Renal cortical epithelial cell (primary cell): ENCODE measurements at regions not wholly inside any gene's neighbourhood (a gene's known extent, or its start where the extent isn't known, plus 50 kb on each side); places are given as distances from the start of the nearest gene placed in this dataset.
A peak's percentile ranks its signal among the peaks of the same experiment; 100 is the strongest.
"Not testable (repeated sequence)": the region's sequence is repeated elsewhere in the genome, so short reads cannot be mapped to it uniquely, and the experiment has no call there.

ENCODE experiments used
- DNase-seq: peaks from one replicate; pipeline ENCODE4 v3.0.0-alpha.2; 2011; ENCODE audit warnings: low read depth

DNA sequence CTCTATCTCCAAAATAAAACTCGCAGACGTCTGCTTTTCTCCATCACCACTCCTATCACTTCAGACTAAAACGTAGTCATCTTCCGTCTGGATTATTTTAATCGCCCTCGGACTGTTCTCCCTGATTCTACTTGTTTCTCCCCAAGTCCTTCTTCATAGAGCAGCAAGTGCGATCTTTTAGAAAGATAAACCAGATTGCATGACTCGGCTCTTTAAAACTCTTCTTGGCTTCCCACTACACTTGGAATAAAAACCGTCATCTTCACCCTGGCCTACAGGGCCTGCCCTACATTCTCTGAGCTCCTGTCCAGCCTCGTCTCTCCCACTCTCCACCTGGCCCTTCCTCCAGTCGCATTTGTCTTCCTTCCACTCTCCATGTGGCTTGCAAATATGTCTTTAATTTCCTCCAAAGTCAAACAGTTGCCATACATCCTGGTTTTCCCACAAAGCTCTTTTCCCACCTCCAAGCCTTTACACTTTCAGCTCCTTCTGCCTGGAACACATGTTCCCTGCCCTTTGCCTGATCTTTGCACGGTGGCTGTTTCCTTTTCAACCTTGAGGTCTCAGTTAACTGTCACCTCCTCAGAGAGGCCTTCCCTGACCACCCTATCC is 70.5 kb upstream of the DHX40 start:
- DNase-seq, result no peak

GRCh38 chr17:59496178-59496577 is 69.2 kb upstream of the DHX40 start:
- no peak for DNase-seq

- no peak for DNase-seq
Measured at GRCh38 chr17:59498530-59499307, 66.7 kb upstream of the DHX40 start.

- DNase-seq, result not testable (repeated sequence)
Measured at GRCh38 chr17:59500086-59500655, 65.2 kb upstream of the DHX40 start.

- DNase-seq, result no peak
Measured at GRCh38 chr17:59501690-59502089, 63.7 kb upstream of the DHX40 start.

- DNase-seq, result no peak
Measured at GRCh38 chr17:59502800-59503199, 62.6 kb upstream of the DHX40 start.

DNA sequence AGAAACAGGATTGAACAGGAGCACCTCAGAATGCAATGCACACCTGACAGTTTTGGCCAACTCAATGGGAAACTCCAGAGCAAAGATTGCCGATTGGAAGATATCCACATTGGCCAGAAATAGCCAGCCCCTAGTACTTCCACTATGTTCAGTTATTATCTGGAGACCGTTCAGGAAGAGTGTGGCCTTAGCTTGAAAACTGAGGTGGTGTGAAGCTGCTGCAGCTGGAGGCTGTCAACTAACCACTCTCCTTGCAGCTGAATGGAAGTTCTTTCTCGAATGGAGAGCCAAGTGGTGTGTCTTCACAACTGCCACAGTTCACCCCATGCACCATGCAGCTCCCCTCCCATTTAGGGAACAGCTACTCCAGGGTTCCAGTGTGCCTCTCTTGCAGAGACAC is 61.9 kb upstream of the DHX40 start:
- DNase-seq, result no peak

GRCh38 chr17:59504821-59505220 is 60.6 kb upstream of the DHX40 start:
- DNase-seq, result no peak

DNA sequence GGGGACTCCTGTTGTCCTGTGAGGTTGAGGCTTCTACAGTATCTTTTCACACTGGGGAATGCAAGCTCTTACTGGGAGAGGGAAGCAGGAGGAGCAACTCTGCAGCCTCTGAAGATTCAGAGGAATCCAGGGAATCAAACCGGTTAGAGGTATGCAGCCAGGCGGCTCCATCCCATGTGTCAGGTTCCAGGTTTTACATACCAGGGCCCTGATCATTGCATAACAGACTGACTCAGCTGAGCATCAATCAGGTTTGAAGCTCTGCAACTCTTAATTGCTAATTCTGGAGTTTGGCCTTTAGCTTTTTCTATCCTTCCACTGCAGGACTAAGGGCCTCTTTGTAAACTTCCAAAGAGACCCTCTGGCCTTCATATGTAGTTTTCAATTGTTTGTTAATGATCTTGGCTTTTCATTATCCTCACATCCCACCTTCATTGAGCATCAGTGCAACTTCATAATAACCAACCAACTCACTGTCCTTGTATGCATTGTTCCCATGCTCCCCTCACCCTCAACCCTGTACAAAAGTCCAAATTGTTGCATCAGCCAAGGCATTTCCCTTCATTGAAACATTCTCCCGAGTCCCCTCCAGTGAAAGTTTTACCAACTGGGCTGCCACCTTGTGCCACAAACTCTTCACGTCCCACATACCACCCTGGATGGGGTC is 59.7 kb upstream of the DHX40 start:
- peak; percentile 85 for DNase-seq

GRCh38 chr17:59506894-59507726 is 58.3 kb upstream of the DHX40 start:
- peak; percentile 53 for DNase-seq

- no peak for DNase-seq
Measured at GRCh38 chr17:59508999-59509625, 56.3 kb upstream of the DHX40 start.

DNA sequence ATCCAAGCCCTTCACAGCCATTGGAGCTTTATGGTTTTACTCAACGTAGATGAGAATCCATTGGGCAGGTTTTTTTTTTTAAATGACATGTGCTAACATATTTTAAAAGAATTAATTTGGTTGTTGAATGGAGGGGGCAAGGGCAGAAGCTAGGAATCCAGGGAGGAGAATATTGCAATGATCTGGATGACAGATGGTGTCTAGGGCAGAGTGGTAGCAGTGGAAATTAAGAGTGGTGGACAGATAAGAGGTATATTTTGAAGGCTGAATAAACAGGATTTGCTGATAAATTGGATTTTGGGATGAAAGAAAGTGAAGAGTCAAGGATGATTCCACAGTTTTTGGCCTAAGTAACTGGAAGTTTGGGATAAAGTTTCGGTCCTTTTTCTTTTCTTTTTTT is 54.8 kb upstream of the DHX40 start:
- no peak for DNase-seq

DNA sequence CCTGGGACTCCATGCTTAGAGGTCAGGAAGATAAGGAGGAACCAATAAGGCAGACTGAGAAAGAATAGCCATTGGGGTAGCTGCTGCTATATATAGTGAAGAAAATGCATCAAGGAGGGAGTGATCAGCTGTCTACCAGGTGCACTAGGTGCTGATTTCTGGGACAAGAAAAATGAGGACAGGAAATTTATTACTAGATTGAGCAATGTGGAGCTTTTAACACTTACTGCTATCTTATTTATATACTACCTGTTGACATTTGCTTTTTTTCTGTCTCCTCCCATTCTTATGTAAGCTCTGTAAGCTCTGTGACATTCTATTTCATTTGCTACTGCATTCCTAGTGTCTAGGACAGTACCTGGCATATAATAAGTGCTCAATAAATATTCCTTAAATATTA is 53.7 kb upstream of the DHX40 start:
- no peak for DNase-seq

- DNase-seq, result no peak
Measured at GRCh38 chr17:59512844-59513385, 52.5 kb upstream of the DHX40 start.

DNA sequence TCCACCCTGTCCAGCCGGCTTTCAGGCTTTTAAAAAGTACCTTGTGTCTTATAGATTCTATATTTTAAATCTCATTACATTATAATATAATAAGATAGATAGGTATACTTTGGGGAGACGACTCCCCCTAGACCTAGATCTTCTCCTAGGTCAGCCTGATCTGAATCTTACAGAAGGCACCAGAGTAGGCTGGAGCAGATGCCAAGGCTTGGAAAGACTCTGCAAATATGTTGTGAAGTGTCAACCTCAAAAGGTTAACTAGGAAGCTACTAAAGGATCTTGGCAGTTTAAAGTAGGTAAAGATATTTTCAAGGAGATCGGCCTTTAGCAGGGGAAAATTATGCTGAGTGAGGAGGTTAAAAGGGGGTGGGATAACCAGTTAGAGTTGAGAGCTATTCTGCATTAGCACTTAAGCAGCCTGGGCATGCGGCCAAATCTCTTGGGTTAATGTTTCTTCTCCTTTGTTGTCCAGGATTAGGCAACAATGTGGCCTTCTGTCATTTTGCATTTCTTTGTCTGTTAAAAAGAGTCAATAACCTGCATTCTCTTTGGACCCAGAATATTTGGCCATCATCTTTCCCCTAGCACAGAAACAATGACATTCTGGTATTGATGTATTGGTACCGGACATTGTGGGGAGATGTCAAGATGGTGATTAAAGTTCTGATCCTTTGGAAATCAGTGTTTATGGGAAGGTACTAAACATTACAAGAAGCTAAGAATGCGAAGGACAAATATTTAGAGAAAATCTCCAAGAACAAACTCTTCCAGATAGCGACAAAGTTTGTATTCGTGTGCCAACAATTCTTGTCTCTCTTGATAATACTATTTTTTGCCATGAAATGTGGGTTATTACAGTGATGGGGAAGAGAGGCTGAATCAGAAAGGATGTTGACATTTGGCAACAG is 51.2 kb upstream of the DHX40 start:
- peak; percentile 98 for DNase-seq
